SKM-1 (cell line): ENCODE measurements at regions not wholly inside any gene's neighbourhood (a gene's known extent, or its start where the extent isn't known, plus 50 kb on each side); places are given as distances from the start of the nearest gene placed in this dataset.

ENCODE experiments used
- DNase-seq: peaks from one replicate; lab custom pipeline; 2025; ENCODE audit not compliant: unreplicated experiment; lab: John Stamatoyannopoulos, UW

GRCh38 chr1:95369985-95370690, 136.1 kb downstream of the RWDD3 start:
- DNase-seq: no peak

DNA sequence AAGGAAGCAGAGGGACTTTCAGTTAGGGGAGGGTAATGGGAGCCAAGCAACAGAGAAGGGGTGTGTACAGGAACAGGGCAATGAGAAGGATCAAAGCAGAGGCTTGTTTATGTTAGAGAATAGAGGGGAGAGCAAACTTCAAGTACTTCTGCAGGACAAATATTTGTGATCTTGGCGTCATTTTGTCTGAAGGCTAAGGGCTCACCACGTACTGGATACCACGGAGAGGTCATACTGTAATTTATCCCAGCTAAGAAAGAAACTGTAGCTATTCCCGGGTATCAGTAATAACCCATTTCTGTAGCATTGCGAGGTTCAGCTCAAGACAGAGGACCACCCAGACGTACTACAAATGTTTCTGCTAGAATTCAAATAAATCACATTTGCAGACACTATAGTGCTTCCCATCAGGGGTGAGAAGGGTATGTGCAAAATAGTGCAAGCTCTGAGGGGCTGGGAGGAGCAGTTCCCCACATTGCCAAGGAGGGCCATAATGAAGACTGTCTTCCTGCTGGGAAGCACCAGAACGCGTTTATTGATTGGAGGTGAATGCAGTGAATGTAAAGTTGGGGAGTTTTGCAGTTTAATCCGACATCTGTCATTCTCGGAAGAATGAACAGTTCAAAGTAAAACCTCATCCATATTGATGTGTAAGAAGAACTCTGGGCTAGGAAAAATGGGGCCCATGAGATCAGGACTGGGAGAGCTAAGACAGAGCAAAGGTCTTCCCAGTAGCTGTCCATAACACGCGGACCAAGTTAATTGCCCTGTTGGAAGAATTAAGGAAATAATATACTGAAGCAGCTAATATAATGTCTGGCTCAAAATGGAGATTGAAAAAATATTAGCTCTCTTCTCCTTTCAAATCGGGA, 136.9 kb downstream of the RWDD3 start:
- DNase-seq: no peak

DNA sequence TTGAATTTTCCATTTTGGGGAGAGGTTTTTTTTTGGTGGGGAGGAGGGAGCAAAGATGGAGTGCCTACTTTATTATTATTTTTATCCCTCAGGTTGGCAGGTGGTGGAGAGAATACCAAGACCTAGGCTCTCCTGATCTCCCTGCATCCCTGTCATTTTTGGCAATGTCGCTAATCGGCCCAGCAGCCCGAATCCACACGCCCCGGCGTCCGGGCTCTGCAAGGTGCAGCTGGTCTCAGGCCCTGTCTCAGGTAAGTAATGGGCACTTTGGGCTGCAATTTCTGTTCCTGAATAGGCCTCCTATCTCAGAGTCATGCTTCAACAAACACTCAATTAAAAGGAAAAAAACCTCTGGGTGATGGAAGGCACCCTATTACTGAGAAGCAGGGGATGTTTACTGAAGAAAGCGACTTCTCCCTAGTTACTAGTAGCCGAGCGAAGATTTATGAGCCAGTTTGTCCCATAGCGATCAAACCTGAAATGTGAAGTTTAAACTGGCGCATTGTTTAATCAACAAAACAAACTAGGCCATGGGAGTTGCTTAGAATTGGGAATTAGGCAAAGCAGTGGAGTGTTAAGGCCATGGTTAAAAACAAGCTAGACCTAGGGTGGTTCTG, 137.8 kb downstream of the RWDD3 start:
- DNase-seq: no peak

DNA sequence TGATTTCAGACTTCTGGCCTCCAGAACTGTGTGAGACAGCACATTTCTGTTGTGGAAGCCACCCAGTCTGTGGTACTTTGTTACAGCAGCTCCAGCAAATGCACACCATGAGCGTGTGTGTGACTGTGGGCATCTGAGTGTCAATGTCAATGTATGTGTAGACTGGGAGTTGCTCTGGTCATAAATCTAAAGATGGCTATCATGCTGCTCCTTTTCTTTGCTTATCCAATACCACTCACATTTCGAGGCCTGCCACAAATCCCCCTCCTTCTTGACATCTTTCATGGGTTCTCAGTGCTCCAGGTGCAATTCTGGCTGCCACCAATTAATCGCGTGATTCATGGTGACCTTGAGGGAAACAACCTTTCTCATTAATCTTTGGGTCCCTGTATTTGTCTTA, 141.2 kb downstream of the RWDD3 start:
- DNase-seq: no peak

- DNase-seq: no peak
These were observed 146.9 kb downstream of the RWDD3 start for GRCh38 chr1:95380909-95381308.

DNA sequence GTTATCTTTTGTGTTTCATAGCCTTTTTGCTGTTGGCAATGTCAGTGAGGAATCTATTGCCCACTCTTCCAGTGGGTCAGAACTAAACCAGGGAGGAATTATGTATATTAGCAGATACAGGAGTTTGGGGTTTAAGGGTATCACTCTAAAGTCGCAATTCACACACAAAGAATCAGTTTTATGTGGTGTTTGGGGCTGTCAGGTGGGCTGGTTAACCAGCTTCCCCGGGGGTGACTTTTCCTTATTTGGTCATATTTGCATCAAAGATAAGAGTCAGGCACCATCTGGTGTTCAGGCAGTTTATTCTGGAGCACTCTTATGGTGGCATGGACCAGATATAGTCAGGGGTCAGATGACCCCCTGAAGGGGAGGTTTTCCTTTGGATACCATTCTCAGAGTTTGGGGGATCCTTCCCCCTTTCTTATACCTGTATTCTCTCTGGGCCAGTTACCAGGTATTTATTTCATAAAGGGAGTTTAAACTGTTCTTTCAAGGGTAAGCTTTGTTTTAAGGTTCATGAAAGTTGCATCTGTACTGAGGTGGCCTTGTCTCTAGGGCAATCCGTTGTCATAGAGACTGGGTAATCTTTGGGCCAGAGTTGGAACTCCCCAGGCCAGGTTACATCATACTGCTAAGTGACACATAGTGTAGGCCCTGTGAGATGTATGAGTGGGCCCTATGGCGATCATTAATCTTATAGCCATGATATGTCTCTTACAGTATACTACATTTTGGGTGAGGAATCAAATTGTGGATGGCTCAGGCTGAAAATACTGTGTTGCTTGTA, 148.2 kb downstream of the RWDD3 start:
- no peak for DNase-seq

GRCh38 chr1:95383111-95383510, 149.1 kb downstream of the RWDD3 start:
- no peak for DNase-seq

GRCh38 chr1:95384567-95384966, 150.6 kb downstream of the RWDD3 start:
- no peak for DNase-seq

- DNase-seq: no peak
These were observed 152.4 kb downstream of the RWDD3 start for GRCh38 chr1:95386371-95386770.

DNA sequence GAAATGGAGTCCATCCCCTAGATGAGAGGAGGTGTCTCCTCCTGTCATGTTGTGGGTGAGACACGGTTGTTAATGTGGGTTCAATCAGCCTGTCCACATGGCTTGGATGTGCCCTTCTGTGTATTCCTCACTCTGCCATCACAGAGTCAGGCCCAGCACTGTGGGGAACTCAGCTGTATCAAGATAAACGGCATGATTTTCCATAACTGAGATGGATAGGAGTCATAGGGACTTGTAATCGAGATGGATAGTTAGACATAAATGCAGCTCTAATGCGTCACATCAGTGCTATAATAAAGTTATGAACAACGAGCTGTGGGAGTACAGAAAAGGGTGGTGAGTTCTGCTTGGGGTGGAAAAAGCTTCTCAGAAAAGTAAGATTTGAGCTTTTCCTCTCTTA, 152.9 kb downstream of the RWDD3 start:
- no peak for DNase-seq

- DNase-seq: no peak
These were observed 154.0 kb downstream of the RWDD3 start for GRCh38 chr1:95388031-95388430.

DNA sequence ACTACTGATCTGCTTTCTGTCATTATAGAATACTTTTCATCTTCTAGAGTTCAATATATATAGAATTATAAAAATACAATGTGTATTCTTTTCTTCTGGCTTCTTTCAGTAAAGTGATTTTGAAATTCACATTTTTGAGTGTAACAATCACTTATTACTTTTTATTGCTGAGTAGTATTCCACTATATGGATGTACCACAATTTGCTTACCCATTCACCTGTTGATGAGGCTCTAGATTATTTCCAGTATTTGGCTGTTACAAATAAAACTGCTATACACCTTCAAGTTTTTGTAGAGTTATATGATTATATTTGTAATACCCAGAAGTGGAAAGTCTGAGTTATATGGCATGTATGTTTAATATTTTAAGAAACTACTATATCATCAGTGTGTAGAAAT, 159.4 kb downstream of the RWDD3 start:
- no peak for DNase-seq

DNA sequence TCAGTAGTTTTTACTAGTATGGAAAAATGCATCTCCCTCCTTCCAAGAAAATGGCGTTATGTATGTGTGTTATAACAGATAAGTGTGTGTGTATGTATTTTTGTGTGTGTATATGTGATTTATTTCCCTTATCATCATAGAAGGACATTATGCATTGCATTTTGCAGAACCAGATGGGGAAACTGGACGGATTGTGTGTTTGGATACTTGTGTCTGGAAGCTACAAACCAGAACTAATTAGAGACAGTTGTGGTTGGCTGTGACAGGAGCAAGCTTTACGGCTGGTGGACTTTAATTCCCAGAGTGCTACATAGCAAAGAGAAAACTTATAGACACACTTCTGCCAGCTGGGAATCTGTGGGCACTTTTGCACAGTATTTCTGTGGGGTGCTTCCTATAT, 162.5 kb downstream of the RWDD3 start:
- DNase-seq: no peak

DNA sequence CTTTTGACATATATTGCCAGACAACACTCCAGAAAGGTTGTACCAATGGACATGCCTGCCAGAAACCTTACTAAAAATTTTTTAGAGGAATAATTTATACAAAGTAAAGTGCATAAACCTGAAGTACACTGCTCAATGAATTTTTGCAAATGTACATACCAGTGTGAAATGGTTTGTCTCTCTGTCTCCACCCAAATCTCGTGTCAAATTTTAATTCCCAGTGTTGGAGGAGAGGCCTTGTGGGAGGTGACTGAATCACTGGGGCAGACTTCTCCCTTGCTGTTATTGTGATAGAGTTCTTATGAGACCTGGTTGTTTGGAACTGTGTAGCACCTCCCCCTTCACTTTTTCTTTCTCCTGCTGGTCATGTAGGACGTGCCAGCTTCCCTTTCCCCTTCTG, 168.8 kb downstream of the RWDD3 start:
- DNase-seq: no peak

DNA sequence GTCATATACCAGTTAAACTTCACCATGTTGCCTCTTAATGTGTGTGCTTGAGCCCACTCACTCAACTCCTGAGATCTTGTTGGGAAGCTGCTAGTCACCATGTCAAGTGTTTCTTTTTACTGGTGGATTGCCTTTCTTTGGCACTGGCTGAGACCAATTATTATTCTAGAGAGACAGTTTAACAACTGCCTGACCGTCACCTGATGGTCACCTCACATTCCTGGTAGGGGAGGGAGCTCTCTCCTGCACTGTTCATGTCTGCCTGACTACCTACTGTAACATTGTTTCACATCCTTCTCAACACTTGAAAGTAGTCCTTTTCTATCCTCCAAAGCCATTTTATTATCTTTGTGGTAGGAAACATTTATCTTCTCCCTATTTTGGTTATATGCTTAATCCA, 172.3 kb downstream of the RWDD3 start:
- DNase-seq: no peak

- DNase-seq: no peak
These were observed 173.3 kb downstream of the RWDD3 start for GRCh38 chr1:95407131-95407885.

- no peak for DNase-seq
These were observed 173.9 kb downstream of the RWDD3 start for GRCh38 chr1:95407886-95408291.

DNA sequence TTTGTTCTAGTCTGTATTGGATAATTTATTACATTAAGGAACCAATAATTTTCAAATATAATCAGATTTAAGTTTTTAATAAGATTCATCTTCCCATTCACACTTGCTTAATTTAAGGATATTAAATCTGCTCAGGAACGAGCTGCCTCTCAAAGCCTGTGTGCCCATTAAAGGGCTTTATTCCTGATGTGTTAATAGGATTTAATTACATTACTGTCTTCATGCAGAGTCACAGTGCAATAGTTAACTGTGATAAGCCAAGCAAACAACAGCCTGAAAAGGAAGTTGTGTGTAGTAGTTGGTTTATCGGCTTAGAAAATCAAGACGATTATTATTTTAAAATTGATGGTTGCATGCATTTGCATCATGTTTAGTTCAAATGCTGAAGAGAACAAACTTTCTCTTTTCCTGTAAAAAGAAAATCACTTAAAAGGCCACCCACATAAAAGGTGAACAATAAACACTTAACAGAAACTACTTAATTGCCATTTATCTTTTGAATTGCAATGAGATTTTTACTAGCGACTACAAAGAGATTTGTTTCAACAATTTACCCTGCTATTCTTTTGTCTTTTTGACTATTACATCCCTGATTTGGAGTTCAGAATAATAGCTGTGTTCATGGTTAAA, 174.6 kb downstream of the RWDD3 start:
- no peak for DNase-seq

- no peak for DNase-seq
These were observed 175.3 kb downstream of the RWDD3 start for GRCh38 chr1:95409276-95409675.

GRCh38 chr1:95409901-95410300, 175.9 kb downstream of the RWDD3 start:
- no peak for DNase-seq
